ENCODE measurements at regions not wholly inside any gene's neighbourhood (a gene's known extent, or its start where the extent isn't known, plus 50 kb on each side); places are given as distances from the start of the nearest gene placed in this dataset.

DNA sequence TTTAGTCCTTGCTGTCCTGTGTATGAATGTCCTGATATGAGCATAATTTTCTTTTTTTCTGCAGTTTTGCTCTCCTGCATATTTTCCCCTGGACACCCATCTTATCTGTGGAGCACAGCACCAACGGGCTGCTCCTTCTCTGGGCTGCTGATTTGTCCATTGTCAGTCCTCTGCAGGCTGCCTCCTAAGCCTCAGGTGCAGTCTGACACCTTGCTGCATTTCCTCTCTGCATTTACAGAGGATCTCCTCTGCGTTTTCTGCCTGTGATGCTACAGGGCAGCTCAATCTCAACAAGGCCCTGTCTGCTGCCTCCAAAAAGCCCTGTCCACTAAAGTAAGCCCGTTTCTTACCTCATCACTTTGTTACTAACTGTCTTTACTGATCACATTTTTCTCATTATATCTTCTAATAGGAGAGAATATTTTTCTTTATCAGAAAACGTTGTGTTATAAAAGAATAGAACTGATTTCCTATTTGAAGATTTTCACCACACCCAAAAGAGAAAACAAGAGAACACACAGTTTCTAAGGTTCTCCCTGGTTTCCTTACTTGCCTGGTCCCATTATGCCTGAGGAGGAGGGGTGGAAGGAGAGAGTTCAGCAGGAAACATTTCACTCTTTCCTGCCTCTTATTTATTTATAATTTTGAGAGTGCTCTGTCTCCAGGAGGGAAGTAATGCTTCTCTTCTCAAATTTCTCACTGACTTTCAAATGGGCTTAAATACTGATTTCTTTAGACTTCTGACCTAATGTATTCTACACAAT is 65.6 kb upstream of the TDRD3 start:
- no peak overlapping the region for H3K4me3 ChIP-seq (ENCODE audit: low read depth, low read length)
- no peak for DNase-seq (ENCODE audit: low read depth)
- TF ChIP-seq, protein P1, sequence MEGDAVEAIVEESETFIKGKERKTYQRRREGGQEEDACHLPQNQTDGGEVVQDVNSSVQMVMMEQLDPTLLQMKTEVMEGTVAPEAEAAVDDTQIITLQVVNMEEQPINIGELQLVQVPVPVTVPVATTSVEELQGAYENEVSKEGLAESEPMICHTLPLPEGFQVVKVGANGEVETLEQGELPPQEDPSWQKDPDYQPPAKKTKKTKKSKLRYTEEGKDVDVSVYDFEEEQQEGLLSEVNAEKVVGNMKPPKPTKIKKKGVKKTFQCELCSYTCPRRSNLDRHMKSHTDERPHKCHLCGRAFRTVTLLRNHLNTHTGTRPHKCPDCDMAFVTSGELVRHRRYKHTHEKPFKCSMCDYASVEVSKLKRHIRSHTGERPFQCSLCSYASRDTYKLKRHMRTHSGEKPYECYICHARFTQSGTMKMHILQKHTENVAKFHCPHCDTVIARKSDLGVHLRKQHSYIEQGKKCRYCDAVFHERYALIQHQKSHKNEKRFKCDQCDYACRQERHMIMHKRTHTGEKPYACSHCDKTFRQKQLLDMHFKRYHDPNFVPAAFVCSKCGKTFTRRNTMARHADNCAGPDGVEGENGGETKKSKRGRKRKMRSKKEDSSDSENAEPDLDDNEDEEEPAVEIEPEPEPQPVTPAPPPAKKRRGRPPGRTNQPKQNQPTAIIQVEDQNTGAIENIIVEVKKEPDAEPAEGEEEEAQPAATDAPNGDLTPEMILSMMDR (IDR thresholded peaks at IDR 0.05; ENCODE audit: insufficient read depth, low read length): no peak

- no peak for DNase-seq (ENCODE audit: low read depth)
These were observed 64.3 kb upstream of the TDRD3 start for GRCh38 chr13:60332682-60333081.

DNA sequence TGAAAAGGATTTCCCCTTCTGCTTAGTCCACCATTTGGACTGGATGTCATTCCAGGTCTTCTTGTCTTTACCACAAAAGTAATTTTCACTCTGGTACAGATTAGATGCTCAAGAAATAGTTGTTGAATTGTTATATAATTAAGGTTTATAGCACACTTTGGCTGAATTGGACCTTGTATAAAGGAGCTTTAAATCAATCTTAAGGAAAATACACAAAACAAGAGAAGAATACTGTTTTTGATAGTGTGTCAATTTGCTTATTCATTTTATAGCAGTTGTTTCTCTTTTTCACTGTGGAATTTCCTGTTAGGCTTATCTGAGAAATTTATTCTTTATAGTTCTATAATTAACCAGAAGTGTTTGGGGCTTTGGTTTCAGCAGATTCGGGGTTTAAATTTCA is 62.7 kb upstream of the TDRD3 start:
- DNase-seq (ENCODE audit: low read depth): no peak
- no peak overlapping the region for H3K4me3 ChIP-seq (ENCODE audit: low read depth, low read length)
- TF ChIP-seq, protein P1 (IDR thresholded peaks at IDR 0.05; ENCODE audit: insufficient read depth, low read length): no peak

More at GRCh38 chr13:60332682-60333081, 64.3 kb upstream of the TDRD3 start:
- TF ChIP-seq, protein P1 (IDR thresholded peaks at IDR 0.05; ENCODE audit: insufficient read depth, low read length): no peak
- no peak overlapping the region for H3K4me3 ChIP-seq (ENCODE audit: low read depth, low read length)

- H3K4me3 ChIP-seq (ENCODE audit: low read depth, low read length): no peak overlapping the region
- TF ChIP-seq, protein P1 (IDR thresholded peaks at IDR 0.05; ENCODE audit: insufficient read depth, low read length): peak; percentile 55
- peak; percentile 48 for DNase-seq (ENCODE audit: low read depth)
These were observed 61.5 kb upstream of the TDRD3 start for GRCh38 chr13:60335531-60335930.

DNA sequence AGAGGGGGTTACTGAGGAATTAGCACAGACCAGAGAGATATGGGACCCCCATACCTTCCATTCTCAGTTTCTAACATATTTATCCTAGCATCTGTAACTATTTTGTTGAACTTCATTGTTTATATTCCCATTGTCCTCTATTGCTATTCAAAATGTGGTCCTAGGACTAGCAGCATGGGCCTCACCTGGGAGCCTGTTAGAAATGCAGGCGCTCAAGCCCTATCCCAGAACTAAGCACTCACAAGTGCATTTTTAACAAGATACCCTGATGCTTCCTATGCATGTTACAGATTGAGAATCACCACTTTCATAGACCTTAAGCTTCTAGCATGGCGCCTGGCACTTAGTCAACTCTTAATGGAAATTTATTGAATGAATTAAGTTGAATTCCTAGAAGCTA is 58.3 kb upstream of the TDRD3 start:
- no peak overlapping the region for H3K4me3 ChIP-seq (ENCODE audit: low read depth, low read length)
- TF ChIP-seq, protein P1 (IDR thresholded peaks at IDR 0.05; ENCODE audit: insufficient read depth, low read length): no peak
- no peak for DNase-seq (ENCODE audit: low read depth)

DNA sequence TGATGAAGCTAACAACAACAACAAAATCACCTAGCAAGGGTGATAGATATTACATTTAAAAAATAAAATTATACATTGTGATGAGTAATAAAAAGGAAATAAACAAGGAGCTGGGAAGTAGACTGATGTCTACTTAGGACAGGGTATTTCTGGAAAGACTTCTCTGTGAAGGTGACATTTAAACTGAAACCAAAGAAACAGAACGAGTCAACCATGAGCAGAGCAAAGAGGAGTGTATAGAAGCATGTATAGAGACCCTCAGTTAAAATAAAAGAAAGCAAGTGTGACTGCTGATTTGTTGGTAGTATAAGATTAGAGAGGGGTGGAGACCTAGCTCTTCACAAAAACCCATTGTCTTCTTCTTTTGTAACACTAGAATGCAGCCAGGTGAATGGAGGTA is 53.0 kb upstream of the TDRD3 start:
- DNase-seq (ENCODE audit: low read depth): no peak
- no peak overlapping the region for H3K4me3 ChIP-seq (ENCODE audit: low read depth, low read length)
- TF ChIP-seq, protein P1 (IDR thresholded peaks at IDR 0.05; ENCODE audit: insufficient read depth, low read length): no peak

DNA sequence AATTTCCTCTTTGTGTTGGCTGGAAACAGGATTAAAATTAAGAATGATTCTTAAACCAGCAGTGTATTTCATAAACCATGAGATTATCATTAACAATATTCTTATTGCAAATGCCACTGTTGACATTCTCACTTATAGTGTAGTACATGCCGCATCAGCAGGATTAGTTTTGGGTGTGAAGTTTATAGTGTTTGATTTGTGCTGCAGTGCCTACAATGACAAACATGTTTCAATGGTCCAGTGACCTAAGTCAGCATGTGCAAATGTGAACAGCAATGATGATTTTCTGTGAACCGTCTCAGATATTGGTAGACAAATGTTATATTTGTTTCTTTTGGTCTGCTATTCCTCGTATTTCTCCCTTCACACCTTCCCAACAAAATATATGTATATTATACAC is 49.8 kb upstream of the TDRD3 start:
- TF ChIP-seq, protein P1 (IDR thresholded peaks at IDR 0.05; ENCODE audit: insufficient read depth, low read length): no peak
- DNase-seq (ENCODE audit: low read depth): no peak
- H3K4me3 ChIP-seq (ENCODE audit: low read depth, low read length): no peak overlapping the region

All from fibroblast of the aortic adventitia (primary cell).